SK-N-SH (cell line): ENCODE measurements at regions not wholly inside any gene's neighbourhood (a gene's known extent, or its start where the extent isn't known, plus 50 kb on each side); places are given as distances from the start of the nearest gene placed in this dataset.

Experiments used
- CHD2 ChIP-seq: fragments of 150-350 bp; IDR thresholded peaks from 2 replicates; pipeline ENCODE4 v1.6.1; 2018; ENCODE audit warnings: low read length; ENCODE audit not compliant: partially characterized antibody
- EP300 ChIP-seq, 2 experiments: IDR thresholded peaks; 2 replicates each; pipeline versions ENCODE4 v1.4.0 to v1.6.1; 2012; ENCODE audit warnings: borderline replicate concordance in 1 of 2, low read depth in 1 of 2, low read length in 1 of 2
- MEF2A ChIP-seq: IDR thresholded peaks from 2 replicates; pipeline ENCODE4 v1.4.0; 2012; ENCODE audit warnings: low read depth, borderline replicate concordance
- POLR2AphosphoS5 ChIP-seq: IDR thresholded peaks from 2 replicates; pipeline ENCODE4 v1.6.1; 2012; ENCODE audit warnings: low read depth, low read length
- RCOR1 ChIP-seq: fragments of 150-350 bp; IDR thresholded peaks from 2 replicates; pipeline ENCODE4 v1.6.1; 2017; ENCODE audit warnings: antibody characterized with exemption, low read length
- TAF1 ChIP-seq: IDR thresholded peaks from 2 replicates; pipeline ENCODE4 v1.6.1; 2012; ENCODE audit warnings: low read depth, mild to moderate bottlenecking, low read length, moderate library complexity, borderline replicate concordance
- TCF12 ChIP-seq: IDR thresholded peaks from 2 replicates; pipeline ENCODE4 v1.4.0; 2012
- TF ChIP-seq, protein P1 (sequence below): IDR thresholded peaks from 2 replicates; pipeline ENCODE4 v1.4.0; 2012; ENCODE audit warnings: low read depth
- TF ChIP-seq, protein P2 (sequence below): fragments of 200-600 bp; sonication (generic); IDR thresholded peaks from 2 replicates; pipeline ENCODE4 v1.6.1; 2017; ENCODE audit warnings: antibody characterized with exemption, mild to moderate bottlenecking, moderate library complexity
- TF ChIP-seq, protein P3 (sequence below): fragments of 150-350 bp; IDR thresholded peaks from 2 replicates; pipeline ENCODE4 v1.6.1; 2017; ENCODE audit warnings: antibody characterized with exemption, low read length, low read depth, borderline replicate concordance

DNA sequence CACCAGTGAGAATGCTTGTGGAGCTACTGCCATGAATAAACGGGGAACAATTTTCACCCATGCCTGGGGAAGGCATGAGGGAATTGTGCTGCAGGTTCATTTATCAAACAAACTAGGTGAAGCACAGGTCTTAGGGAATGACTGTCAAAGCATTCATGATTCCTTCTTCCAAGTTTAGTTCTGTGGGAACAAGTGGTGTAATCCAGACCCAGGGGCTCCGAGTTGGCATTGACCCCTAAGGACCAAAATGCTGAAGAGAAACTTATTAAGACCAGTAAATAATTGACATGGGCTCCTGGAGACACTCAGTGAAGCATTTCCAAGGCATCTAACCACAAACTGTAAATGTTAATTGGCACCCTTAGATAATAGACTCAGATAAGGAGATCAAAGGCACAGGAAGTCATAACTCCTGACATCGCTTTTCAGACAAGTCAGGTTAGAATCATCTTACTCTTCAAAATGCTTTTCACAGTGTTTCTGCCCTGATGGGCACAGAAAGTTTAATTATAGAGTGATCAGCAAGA lies 96.9 kb downstream of the SPP2 start:
- no peak for TF ChIP-seq RCOR1
- TF ChIP-seq, protein P1, sequence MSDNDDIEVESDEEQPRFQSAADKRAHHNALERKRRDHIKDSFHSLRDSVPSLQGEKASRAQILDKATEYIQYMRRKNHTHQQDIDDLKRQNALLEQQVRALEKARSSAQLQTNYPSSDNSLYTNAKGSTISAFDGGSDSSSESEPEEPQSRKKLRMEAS = no peak
- TF ChIP-seq, protein P2, sequence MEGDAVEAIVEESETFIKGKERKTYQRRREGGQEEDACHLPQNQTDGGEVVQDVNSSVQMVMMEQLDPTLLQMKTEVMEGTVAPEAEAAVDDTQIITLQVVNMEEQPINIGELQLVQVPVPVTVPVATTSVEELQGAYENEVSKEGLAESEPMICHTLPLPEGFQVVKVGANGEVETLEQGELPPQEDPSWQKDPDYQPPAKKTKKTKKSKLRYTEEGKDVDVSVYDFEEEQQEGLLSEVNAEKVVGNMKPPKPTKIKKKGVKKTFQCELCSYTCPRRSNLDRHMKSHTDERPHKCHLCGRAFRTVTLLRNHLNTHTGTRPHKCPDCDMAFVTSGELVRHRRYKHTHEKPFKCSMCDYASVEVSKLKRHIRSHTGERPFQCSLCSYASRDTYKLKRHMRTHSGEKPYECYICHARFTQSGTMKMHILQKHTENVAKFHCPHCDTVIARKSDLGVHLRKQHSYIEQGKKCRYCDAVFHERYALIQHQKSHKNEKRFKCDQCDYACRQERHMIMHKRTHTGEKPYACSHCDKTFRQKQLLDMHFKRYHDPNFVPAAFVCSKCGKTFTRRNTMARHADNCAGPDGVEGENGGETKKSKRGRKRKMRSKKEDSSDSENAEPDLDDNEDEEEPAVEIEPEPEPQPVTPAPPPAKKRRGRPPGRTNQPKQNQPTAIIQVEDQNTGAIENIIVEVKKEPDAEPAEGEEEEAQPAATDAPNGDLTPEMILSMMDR = no peak
- no peak for TF ChIP-seq MEF2A
- TF ChIP-seq, protein P3, sequence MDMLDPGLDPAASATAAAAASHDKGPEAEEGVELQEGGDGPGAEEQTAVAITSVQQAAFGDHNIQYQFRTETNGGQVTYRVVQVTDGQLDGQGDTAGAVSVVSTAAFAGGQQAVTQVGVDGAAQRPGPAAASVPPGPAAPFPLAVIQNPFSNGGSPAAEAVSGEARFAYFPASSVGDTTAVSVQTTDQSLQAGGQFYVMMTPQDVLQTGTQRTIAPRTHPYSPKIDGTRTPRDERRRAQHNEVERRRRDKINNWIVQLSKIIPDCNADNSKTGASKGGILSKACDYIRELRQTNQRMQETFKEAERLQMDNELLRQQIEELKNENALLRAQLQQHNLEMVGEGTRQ = no peak
- peak in 1 of 2 experiments; percentile 59; a peak in 1 of 4 replicates for TF ChIP-seq EP300 (IDR thresholded peaks at IDR 0.05; ENCODE audit: borderline replicate concordance in 1 of 2, low read depth in 1 of 2, low read length in 1 of 2)
- no peak for TF ChIP-seq TAF1
- no peak for TF ChIP-seq CHD2
- TF ChIP-seq TCF12 = peak; percentile 59
- TF ChIP-seq POLR2AphosphoS5 = no peak
